Naive thymus-derived CD4-positive, alpha-beta T cell (primary cell): ENCODE measurements at regions not wholly inside any gene's neighbourhood (a gene's known extent, or its start where the extent isn't known, plus 50 kb on each side); places are given as distances from the start of the nearest gene placed in this dataset.

Experiments
- ATAC-seq: fragments of 150-1000 bp; cut with Tn5 transposase; 2 replicates; pipeline ENCODE4 v1.10.0; 2021; ENCODE audit warnings: mild to moderate bottlenecking, moderate library complexity
- CTCF ChIA-PET: fragments of 350-600 bp; sonication (Branson Sonifier 250); formaldehyde crosslinking; loops from one replicate; lab custom pipeline; 2021; ENCODE audit warnings: antibody characterized with exemption; lab: Charles Lee
- POLR2A ChIA-PET: fragments of 350-600 bp; sonication (Branson Sonifier 250); formaldehyde crosslinking; loops from one replicate; lab custom pipeline; 2021; ENCODE audit warnings: antibody characterized with exemption, inconsistent platforms; lab: Charles Lee
- DNase-seq, 9 donors: peaks; one replicate each; pipeline versions ENCODE4 v3.0.0 to v3.0.0-alpha.2; 2020 to 2022; ENCODE audit warnings: mixed read lengths in 1 of 9
- H3K27ac ChIP-seq: one replicate; pipeline ENCODE4 v1.7.0; 2013; ENCODE audit warnings: mild to moderate bottlenecking, low read depth, low read length, moderate library complexity
- H3K27me3 ChIP-seq, 2 donors: one replicate each; pipeline ENCODE4 v1.7.0; 2013; ENCODE audit warnings: low read length in 2 of 2, mild to moderate bottlenecking in 2 of 2, moderate library complexity in 2 of 2; ENCODE audit not compliant: control insufficient read depth in 2 of 2, insufficient read depth in 2 of 2
- H3K36me3 ChIP-seq, 3 experiments: 1 replicate in 2 of 3; 2 replicates in 1 of 3; pipeline ENCODE4 v1.7.0; 2013; ENCODE audit warnings: low read length in 3 of 3, mild to moderate bottlenecking in 3 of 3, moderate library complexity in 1 of 3; ENCODE audit not compliant: insufficient read depth in 3 of 3, control insufficient read depth in 2 of 3
- H3K4me1 ChIP-seq, 2 donors: one replicate each; pipeline ENCODE4 v1.7.0; 2013; ENCODE audit warnings: low read length in 2 of 2, mild to moderate bottlenecking in 2 of 2, moderate library complexity in 1 of 2; ENCODE audit not compliant: control insufficient read depth in 2 of 2, insufficient read depth in 2 of 2
- H3K4me3 ChIP-seq: 2 replicates; pipeline ENCODE4 v1.7.0; 2013; ENCODE audit warnings: mild to moderate bottlenecking, low read length
- H3K9me3 ChIP-seq, 3 experiments: 1 replicate in 2 of 3; 2 replicates in 1 of 3; pipeline ENCODE4 v1.7.0; 2013; ENCODE audit warnings: low read length in 3 of 3; ENCODE audit not compliant: control insufficient read depth in 2 of 3
- H3K27ac Mint-ChIP-seq, 9 donors: one replicate each; pipeline ENCODE4 v1.8.0; 2020 to 2022; ENCODE audit warnings: mixed read lengths in 9 of 9, mild to moderate bottlenecking in 8 of 9, moderate library complexity in 5 of 9, inconsistent platforms in 2 of 9
- H3K27me3 Mint-ChIP-seq, 5 donors: one replicate each; pipeline ENCODE4 v1.8.0; 2021 to 2022; ENCODE audit warnings: mixed read lengths in 5 of 5, mild to moderate bottlenecking in 1 of 5
- H3K36me3 Mint-ChIP-seq, 5 donors: one replicate each; pipeline ENCODE4 v1.8.0; 2020 to 2022; ENCODE audit warnings: mixed read lengths in 5 of 5, mild to moderate bottlenecking in 3 of 5, inconsistent platforms in 1 of 5
- H3K4me1 Mint-ChIP-seq, 7 donors: one replicate each; pipeline ENCODE4 v1.8.0; 2020 to 2022; ENCODE audit warnings: mixed read lengths in 7 of 7, mild to moderate bottlenecking in 3 of 7, inconsistent platforms in 1 of 7
- H3K4me3 Mint-ChIP-seq, 10 donors: one replicate each; pipeline ENCODE4 v1.8.0; 2020 to 2022; ENCODE audit warnings: mild to moderate bottlenecking in 10 of 10, mixed read lengths in 10 of 10, moderate library complexity in 6 of 10, inconsistent platforms in 2 of 10
- H3K9me3 Mint-ChIP-seq, 11 donors: one replicate each; pipeline ENCODE4 v1.8.0; 2020 to 2022; ENCODE audit warnings: mixed read lengths in 11 of 11, mild to moderate bottlenecking in 4 of 11, inconsistent platforms in 1 of 11, moderate library complexity in 1 of 11
- intact Hi-C, 2 donors: fragments of 100-400 bp; cut with micrococcal nuclease; formaldehyde crosslinking; loops; one replicate each; pipeline ENCODE4 v1.15.1; 2023

GRCh38 chr18:73992242-73993022 lies 155.2 kb downstream of the FBXO15 start:
- Mint-ChIP-seq H3K27ac (no peak overlapping the region), H3K4me1 (peaks cover 0 to 3% (median 0%) of the 10 kb centered on the region in 7 donors), H3K9me3 (peaks cover 5 to 30% (median 11%) of the 10 kb centered on the region in 11 donors), H3K27me3 (peaks cover 0 to 14% (median 7%) of the 10 kb centered on the region in 5 donors), H3K4me3 (no peak overlapping the region), H3K36me3 (peaks cover 0 to 31% (median 0%) of the 10 kb centered on the region in 5 donors)
- no peaks in the 10 kb centered on the region for H3K36me3 ChIP-seq
- DNase-seq (no peak), ATAC-seq (no peak)
- ChIA-PET POLR2A (no interaction called here), CTCF (no interaction called here)
- no peak overlapping the region for H3K27ac ChIP-seq
- intact Hi-C loops = no loop called here
- no peaks in the 10 kb centered on the region for H3K27me3 ChIP-seq
- no peaks in the 10 kb centered on the region for H3K9me3 ChIP-seq
- no peak overlapping the region for H3K4me3 ChIP-seq
- no peaks in the 10 kb centered on the region for H3K4me1 ChIP-seq

- CTCF ChIA-PET = no interaction called here
- no peaks in the 10 kb centered on the region for H3K27me3 ChIP-seq
- H3K9me3 ChIP-seq = no peaks in the 10 kb centered on the region
- no peak overlapping the region for H3K27ac Mint-ChIP-seq
- no peaks in the 10 kb centered on the region for H3K4me1 ChIP-seq
- peaks cover 3 to 23% (median 8%) of the 10 kb centered on the region in 11 donors for H3K9me3 Mint-ChIP-seq
- peaks cover 0 to 27% (median 0%) of the 10 kb centered on the region in 5 donors for H3K36me3 Mint-ChIP-seq
- H3K27me3 Mint-ChIP-seq = peaks cover 0 to 14% (median 7%) of the 10 kb centered on the region in 5 donors
- POLR2A ChIA-PET = no interaction called here
- H3K36me3 ChIP-seq = no peaks in the 10 kb centered on the region
- no peak overlapping the region for H3K27ac ChIP-seq
- ATAC-seq = no peak
- no peak for DNase-seq
- H3K4me3 ChIP-seq = no peak overlapping the region
- H3K4me1 Mint-ChIP-seq = peaks cover 0 to 3% (median 0%) of the 10 kb centered on the region in 7 donors
- H3K4me3 Mint-ChIP-seq = no peak overlapping the region
- intact Hi-C loops = no loop called here
Measured at GRCh38 chr18:73991570-73991969, 156.1 kb downstream of the FBXO15 start.

GRCh38 chr18:73990258-73990657 lies 157.4 kb downstream of the FBXO15 start:
- Mint-ChIP-seq H3K27ac (no peak overlapping the region), H3K36me3 (peaks cover 0 to 19% (median 0%) of the 10 kb centered on the region in 5 donors), H3K9me3 (peaks cover 0 to 12% (median 7%) of the 10 kb centered on the region in 11 donors), H3K4me3 (no peak overlapping the region), H3K4me1 (peaks cover 0 to 3% (median 0%) of the 10 kb centered on the region in 7 donors), H3K27me3 (peaks cover 0 to 10% (median 0%) of the 10 kb centered on the region in 5 donors)
- intact Hi-C loops = no loop called here
- Histone ChIP-seq H3K27me3 (no peaks in the 10 kb centered on the region), H3K4me1 (no peaks in the 10 kb centered on the region), H3K27ac (no peak overlapping the region), H3K36me3 (no peaks in the 10 kb centered on the region), H3K4me3 (no peak overlapping the region), H3K9me3 (no peaks in the 10 kb centered on the region)
- no peak for ATAC-seq
- CTCF ChIA-PET = no interaction called here
- POLR2A ChIA-PET = no interaction called here
- DNase-seq = no peak

- Histone ChIP-seq H3K4me1 (no peaks in the 10 kb centered on the region), H3K4me3 (no peak overlapping the region), H3K36me3 (no peaks in the 10 kb centered on the region), H3K9me3 (no peaks in the 10 kb centered on the region), H3K27ac (no peak overlapping the region), H3K27me3 (no peaks in the 10 kb centered on the region)
- H3K36me3 Mint-ChIP-seq = peaks cover 0 to 15% (median 0%) of the 10 kb centered on the region in 5 donors
- H3K4me1 Mint-ChIP-seq = peaks cover 0 to 1% (median 0%) of the 10 kb centered on the region in 7 donors
- DNase-seq (no peak), ATAC-seq (no peak)
- intact Hi-C loops = no loop called here
- peaks cover 0 to 6% (median 0%) of the 10 kb centered on the region in 5 donors for H3K27me3 Mint-ChIP-seq
- CTCF ChIA-PET = no interaction called here
- no peak overlapping the region for H3K4me3 Mint-ChIP-seq
- no peak overlapping the region for H3K27ac Mint-ChIP-seq
- POLR2A ChIA-PET = no interaction called here
- H3K9me3 Mint-ChIP-seq = peaks cover 0 to 11% (median 7%) of the 10 kb centered on the region in 11 donors
Measured at GRCh38 chr18:73987247-73987980, 160.2 kb downstream of the FBXO15 start.

GRCh38 chr18:73986711-73987110 lies 160.9 kb downstream of the FBXO15 start:
- Mint-ChIP-seq H3K27me3 (peaks cover 0 to 2% (median 0%) of the 10 kb centered on the region in 5 donors), H3K27ac (no peak overlapping the region), H3K4me1 (no peaks in the 10 kb centered on the region), H3K4me3 (no peak overlapping the region), H3K36me3 (peaks cover 0 to 10% (median 0%) of the 10 kb centered on the region in 5 donors), H3K9me3 (peaks cover 0 to 11% (median 6%) of the 10 kb centered on the region in 11 donors)
- intact Hi-C loops = no loop called here
- no peak overlapping the region for H3K4me3 ChIP-seq
- ChIA-PET CTCF (no interaction called here), POLR2A (no interaction called here)
- ATAC-seq (no peak), DNase-seq (no peak)
- H3K4me1 ChIP-seq = no peaks in the 10 kb centered on the region
- no peaks in the 10 kb centered on the region for H3K36me3 ChIP-seq
- H3K27me3 ChIP-seq = no peaks in the 10 kb centered on the region
- H3K27ac ChIP-seq = no peak overlapping the region
- H3K9me3 ChIP-seq = no peaks in the 10 kb centered on the region

GRCh38 chr18:73985855-73986625 lies 161.6 kb downstream of the FBXO15 start:
- CTCF ChIA-PET = no interaction called here
- H3K36me3 Mint-ChIP-seq = peaks cover 0 to 10% (median 0%) of the 10 kb centered on the region in 5 donors
- H3K9me3 Mint-ChIP-seq = peaks cover 0 to 11% (median 6%) of the 10 kb centered on the region in 11 donors
- H3K9me3 ChIP-seq = no peaks in the 10 kb centered on the region
- H3K4me1 Mint-ChIP-seq = no peaks in the 10 kb centered on the region
- H3K4me3 Mint-ChIP-seq = no peak overlapping the region
- H3K27ac ChIP-seq = no peak overlapping the region
- H3K27me3 ChIP-seq = no peaks in the 10 kb centered on the region
- POLR2A ChIA-PET = no interaction called here
- intact Hi-C loops = no loop called here
- no peak for DNase-seq
- no peaks in the 10 kb centered on the region for H3K27me3 Mint-ChIP-seq
- no peaks in the 10 kb centered on the region for H3K36me3 ChIP-seq
- ATAC-seq = no peak
- no peaks in the 10 kb centered on the region for H3K4me1 ChIP-seq
- H3K27ac Mint-ChIP-seq = no peak overlapping the region
- H3K4me3 ChIP-seq = no peak overlapping the region
